ENCODE measurements at regions not wholly inside any gene's neighbourhood (a gene's known extent, or its start where the extent isn't known, plus 50 kb on each side); places are given as distances from the start of the nearest gene placed in this dataset.

DNA sequence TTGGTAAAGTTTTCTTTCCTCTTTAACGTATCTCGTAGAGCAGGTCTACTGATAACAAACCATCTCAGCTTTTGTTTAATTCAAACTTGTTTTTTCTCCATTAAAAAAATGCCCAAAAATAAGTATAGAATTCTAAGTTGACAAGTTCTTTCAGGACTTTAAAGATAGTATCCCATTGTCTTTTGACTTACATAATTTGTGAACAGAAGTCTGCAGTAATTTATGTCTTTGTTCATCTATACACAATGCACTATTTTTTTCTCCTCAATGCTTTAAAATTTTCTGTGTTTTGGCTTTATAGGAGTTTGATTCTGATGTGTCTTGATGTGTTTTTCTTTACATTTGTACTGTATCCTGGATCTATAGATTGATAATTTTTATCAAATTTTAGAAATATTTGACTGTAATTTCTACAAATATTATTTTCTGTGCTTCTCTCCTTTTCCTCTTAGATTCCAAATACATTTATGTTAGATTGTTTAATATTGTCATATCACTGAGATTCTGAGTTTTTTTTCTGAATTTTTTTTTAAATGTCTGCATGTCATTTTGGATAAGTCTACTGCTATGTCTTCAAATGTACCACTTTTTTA, 143.3 kb downstream of the FTCDNL1 start:
- no peak for DNase-seq

DNA sequence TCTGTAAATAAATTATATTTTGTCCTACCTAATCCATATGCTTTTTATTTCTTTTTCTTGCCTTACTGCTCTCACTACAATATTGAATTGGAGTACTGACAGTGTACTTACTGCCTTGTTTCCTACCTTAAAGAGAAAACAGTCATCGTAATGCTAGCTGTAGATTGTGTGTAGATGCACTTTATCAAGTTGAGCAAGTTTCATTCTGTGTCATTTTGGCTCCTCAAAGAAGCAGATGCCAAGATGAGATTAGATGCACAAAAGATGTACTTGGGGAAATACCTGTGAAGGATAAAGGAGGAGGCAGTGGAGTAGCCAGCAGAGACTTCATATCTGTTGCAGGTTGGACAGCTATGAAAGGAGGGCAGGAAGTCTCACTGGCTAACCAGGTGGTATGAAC, 145.5 kb downstream of the FTCDNL1 start:
- no peak for DNase-seq

DNA sequence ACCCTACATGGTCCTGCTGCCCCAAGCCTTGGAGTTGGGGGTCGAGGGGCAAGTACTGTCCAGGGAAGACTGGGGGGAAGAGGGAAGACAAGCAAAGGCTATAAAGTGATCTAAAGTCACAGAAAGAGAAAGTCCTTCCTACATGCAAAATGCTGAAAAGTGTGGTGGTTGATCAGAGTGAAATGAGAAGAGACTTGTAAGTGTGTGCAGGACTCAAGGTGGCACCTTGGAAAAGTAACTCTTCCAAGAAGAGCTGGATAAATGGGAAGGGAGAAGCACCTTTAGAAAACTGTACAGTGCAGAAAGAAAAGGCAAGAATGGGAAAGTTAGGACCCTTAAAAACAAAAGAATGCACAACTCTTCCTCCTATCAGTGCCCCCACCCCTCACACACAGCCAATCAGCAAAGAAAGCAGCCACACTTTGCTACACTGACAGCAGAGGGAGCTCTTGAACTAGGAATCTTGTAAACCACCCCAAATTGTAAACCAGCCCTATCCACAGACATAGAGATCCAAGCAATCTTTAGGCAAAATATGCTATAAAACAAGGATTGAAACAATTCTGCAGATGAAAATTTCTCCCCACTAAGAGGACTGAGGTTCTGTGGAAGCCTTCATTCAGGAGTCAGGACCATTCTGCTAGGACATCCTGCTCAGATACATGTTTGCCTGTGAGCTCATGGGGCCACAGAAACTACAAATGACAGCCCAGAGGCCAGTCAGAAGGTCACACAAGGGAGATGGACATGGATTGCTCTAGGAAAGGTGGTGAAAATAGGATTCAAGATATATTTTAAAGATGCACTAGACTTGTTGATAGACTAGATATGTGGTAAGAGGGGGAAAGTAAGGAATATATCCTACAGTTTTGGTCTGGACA, 146.4 kb downstream of the FTCDNL1 start:
- no peak for DNase-seq

DNA sequence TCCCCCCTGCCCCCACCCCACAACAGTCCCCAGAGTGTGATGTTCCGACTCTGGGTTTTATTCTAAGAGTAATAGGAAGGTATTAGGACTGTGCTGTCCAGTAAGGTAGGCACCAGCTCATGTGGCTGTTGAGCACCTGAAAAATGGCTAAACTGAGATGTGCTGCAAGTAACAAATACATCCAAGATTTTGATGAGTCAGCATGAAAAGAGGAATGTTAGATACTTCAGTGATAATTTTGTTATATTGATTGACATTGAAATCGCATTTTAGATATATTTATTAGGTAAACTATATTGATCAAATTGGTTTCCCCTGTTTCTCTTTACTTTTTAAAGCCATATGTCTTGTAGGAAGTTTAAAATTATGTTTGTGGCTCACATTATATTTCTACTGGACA, 147.8 kb downstream of the FTCDNL1 start:
- no peak for DNase-seq

DNA sequence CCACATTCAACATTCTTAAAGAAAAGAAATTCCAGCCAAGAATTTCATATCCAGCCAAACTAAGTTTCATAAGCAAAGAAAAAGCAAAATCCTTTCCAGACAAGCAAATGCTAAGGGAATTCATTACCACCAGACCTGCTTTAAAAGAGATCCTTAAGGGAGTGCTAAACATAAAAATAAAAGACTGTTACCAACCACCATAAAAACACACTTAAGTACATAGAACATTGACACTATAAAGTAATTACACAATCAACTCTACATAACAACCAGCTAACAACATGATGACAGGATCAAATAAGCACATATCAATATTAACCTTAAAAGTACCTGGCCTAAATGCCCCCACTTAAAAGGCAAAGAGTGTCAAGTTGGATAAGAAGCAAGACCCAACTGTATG, 153.5 kb downstream of the FTCDNL1 start:
- DNase-seq: no peak

DNA sequence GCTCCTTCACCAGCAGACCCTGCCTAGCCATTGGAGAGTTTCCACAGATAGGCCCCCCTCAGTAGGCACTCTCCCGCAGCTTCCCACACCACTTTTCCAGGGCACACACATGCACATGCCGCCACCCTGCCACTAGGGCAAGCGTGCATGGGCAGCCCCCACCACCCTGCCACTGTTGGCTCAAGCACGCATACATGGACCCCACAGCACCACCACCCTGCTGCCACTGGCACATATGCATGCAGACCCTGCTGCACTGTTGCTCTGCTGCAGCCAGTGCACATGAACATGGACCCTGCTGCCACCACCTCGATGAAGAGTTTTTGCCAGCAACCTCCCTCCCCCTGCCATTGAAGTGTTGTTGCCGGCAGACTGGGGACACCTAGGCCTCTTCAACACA, 154.9 kb downstream of the FTCDNL1 start:
- DNase-seq: no peak

DNA sequence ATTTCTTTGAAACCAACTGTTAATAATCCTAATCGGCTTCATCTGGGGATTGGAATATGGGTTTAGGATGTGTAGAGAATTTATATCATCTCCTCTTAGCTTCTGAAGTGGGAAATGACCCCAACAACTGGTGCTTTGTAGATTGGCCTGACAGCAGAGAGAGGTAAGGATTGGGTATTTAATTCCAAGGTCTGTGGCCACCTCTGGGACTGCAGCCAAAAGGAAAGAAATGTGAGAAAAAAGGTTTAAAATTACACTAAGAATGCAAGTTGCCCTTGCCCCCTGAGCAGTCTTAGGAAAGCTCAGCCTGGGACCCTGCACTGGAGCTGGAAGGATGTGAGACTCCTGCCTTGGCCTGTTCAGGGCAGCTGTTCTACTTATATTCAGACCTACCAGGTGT, 157.1 kb downstream of the FTCDNL1 start:
- DNase-seq: no peak

DNA sequence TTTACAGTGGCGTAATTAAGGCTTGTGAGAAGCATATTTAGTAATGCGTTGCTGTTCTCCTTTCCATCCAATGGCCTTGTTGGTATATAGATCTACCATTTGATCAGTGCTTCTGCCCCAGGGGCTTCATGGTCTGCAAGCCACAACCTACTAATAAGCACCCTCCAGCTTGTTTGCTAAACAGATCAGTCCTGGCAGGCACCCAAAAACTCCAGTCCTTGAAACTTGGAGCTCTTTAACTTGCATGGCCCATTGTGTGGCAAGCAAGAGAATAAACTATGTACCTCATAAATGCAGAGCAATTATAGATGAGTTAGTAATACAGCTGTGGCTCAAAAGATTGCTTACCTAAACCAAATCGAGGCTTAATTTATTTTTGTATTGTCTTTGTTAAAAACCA, 158.5 kb downstream of the FTCDNL1 start:
- no peak for DNase-seq

DNA sequence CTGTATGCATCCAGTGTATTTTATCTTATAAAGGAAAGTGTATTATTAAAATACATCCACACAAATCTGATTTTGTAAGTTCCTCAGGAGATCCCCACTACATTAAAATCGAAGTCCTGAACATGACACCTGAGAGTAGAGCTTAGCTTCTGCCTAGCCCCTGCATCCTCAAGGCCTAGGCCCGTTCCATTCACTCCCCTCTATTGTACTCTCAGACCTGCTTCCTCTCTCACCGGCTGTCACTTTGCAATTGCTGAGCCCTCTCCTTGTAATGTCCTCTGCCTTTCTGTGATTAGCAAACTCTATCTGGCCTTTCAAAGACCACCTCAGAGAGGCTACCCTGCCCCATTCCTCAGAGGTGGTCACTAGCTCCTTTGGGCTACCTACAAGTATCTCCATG, 160.8 kb downstream of the FTCDNL1 start:
- no peak for DNase-seq

DNA sequence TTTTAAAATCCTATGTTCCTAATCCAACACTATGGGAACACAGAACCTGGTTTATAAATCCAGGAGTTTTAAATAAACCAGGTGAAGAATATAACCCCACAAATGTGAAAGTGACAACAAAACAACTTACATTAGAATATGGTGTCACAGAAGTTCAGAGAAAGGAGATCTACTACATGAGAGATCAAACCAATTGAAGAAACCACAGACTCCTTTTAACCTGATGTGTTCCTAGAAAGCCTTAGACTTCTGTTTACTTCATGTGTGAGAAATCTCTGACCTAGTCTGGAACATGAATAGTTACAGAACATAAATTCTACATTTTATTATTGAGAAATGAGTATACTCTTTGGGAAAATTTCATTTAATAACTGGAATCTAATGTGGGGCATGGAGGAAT, 165.3 kb downstream of the FTCDNL1 start:
- DNase-seq: no peak

DNA sequence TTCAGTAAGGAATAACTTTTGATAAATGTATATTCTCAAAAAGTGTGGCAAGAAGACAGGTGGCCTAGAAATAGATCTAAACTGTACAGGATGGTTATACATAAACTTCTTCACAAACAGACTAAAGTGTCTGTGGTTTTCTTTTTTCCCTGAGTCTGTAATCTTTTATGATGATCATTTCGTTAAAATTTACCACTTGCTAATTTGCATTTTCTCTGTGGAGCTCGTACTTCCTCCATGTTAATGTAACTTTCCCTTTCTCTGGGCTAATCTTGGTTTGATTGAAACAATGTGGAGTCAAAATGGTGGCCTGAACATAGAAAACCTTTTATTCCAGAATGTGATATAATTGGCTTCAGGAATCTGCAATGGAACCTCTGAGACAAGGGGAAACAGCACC, 166.2 kb downstream of the FTCDNL1 start:
- DNase-seq: no peak

DNA sequence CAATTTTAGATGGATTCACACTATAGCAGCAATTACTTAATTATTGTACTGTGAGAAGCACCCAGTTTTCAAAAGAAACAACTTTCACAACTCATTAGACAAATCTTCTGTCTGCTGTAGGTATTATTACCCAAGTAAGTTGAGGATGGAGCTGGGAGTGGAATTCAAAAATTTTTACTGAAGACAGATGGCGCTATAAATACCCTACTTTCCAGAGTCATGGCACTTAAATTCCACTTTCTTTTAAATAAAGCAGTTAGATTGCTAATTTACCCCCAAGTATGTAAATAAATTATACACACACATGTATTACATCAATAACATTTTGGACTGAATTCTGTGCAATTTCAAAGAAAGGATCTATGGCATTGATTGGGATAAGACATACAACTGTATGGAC, 166.8 kb downstream of the FTCDNL1 start:
- DNase-seq: no peak

DNA sequence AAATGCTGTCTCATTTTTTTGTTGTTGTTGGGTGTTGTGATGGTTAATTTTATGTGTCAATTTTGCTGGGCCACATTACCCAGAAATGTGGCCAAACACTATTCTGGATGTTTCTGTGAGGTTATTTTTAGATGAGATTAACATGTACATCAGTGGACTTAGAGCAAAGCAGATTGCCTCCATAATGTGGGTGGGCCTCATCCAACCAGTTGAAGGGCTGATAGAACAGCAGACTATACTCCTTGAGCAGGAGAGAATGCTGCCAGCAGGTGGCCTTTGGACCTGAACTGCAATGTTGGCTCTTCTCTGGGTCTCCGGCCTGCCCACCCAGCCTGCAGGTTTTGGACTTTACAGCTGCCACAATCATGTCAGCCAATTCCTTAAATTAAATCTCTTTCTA, 169.0 kb downstream of the FTCDNL1 start:
- DNase-seq: no peak

DNA sequence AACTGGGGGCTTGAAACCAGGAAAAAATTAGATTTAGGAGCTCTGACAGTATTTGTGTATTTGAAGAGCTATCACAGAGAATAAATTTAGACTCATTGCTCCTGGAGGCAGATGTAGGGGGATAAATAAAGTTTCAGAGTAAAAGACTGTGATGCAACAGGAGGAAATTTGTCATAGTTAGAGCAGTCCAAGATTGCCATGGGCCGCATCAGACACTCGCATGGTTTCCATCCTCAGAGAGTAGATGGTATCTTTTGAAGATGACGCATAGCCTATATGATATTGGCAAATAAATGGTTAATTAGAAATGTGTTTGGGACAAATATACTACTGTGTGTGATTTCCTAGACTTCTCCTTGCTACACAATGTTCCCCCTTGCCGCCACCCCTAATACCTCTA, 170.5 kb downstream of the FTCDNL1 start:
- no peak for DNase-seq

DNA sequence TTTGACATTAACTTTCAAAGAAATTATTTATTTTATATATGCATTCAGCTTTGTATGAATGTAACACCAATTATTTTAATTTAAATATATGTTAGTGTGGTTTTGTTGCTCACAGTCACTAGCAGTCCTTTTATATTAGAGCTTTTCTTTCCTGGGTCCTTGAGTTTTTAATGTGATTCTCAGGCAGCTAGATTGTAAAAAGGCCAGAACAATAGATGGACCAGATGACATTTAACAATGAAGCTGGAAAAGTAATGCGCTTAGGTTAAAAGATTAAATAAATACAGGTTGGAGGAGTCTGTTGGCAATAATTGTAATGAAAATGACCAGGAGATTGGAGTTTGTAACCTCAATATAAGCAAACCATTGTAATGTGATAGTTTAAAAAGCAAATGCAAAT, 171.1 kb downstream of the FTCDNL1 start:
- DNase-seq: no peak

DNA sequence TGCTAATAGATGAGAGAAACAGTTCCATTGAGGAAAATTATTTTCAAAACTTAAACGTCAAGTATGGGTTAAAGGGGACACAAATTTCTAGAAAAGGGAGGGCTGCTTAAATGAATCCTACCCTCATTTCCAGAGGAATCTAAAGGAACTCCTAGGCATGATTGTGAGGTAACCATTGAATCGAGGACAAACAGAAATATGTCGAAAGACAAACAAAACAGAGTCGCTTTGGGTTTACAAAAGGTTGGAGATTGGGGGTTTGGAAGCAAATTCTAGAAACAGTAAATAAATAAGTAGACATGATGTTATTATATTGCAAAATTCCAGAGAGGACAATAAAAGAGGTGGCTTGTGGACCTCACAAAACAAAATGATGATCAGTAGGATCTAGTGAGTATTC, 173.1 kb downstream of the FTCDNL1 start:
- no peak for DNase-seq

DNA sequence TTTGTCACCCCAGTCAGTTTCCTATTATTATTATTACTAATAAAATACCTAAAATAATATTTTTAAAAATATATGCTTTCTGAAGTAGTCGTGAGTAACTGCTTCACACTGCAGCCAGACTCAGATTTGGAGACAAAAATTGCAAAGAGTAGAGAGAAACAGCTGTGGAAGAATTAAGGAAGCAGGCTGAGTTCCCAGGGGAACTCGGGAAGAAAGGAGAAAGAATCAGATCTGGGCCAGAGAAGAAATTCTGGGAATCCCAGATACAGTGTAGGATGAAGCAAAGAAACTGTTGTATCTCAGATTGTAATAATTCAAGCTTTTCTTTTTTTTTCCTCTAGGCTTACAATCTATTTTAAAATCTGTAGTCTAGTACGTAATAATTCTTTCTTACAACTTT, 182.3 kb downstream of the FTCDNL1 start:
- no peak for DNase-seq

DNA sequence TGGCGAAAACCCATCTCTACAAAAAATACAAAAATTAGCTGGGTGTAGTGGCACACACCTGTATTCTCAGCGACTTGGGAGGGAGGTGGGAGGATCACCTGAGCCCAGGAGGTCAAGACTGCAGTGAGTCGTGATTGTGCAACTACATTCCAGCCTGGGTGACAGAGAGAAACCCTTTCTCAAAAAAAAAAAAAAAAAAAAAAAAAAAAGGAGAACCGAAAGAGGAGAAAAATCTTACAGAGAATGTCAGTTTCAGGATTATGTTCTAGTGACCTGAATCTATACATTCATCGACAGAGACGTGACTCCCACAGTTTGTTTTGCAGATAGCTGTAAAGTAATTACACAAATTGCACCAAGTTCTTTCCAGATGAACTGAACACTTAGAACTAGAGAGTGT, 187.8 kb downstream of the FTCDNL1 start:
- no peak for DNase-seq

DNA sequence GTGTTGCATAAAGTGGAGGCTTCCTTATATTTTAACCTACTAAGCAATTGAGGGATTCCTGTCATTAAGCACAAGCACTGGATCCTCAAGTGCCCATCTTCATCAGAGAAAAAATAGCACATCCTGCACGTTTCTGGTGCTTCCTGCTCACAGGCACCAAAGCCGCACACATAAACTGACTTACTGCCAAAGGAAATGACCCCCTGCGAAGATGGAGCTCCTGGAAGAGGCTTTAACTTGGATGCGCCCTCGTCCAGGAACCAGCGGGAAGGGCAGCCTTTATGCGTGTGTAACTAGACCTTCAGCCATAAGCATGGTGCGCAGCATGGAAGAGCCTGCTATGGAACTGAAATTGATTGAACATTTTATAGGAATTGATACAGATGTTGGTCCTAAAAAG, 188.7 kb downstream of the FTCDNL1 start:
- no peak for DNase-seq

DNA sequence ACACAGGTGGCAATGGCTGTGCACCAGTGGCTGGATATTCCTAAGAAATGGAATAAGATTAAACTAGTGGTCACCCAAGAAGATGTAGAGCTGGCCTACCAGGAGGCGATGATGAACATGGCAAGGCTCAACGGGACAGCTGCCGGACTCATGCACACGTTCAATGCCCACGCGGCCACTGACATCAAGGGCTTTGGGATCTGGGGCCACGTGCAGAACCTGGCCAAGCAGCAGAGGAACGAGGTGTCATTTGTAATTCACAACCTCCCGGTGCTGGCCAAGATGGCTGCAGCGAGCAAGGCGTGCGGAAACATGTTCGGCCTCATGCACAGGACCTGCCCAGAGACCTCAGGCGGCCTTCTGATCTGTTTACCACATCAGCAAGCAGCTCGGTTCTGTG, 190.8 kb downstream of the FTCDNL1 start:
- DNase-seq: no peak

DNA sequence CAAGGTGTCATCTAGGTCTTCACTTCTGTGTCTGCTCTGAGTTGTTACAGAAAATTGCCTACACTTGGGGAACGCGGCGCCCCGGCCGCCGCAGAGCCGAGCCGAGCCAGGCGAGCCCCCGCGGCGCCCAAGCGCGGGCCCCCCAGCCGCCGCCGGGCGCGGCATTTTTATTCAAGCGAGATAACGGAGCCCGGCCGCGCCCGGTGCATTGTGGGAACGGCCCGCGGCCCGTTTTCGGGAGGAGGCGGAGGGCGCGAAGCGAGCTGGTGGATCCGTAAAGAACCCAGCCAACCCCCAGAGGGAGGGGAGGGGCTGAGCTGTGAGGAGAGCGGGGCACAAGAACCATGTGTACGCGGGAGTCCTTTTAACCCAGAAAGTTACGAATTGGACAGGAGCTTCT, 191.8 kb downstream of the FTCDNL1 start:
- DNase-seq: peak; percentile 36

DNA sequence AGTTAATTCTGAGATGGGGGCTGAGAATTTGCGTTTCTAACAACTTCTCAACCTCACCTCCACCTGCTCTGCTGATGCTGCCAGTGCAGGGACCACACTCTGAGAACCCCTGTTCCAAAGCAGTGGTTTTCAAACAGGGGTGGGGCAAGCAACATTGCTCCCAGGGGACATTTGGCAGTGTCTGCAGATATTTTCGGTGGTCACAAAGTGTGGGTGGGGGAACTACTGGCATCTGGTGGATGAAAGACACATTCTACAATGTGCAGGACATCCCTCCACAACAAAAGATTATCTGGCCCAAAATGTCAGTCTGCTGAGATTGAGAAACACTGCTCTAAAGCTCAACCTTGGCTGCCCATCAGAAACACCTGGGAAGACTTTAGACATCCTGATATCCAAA, 188.7 kb upstream of the SATB2 start:
- no peak for DNase-seq

DNA sequence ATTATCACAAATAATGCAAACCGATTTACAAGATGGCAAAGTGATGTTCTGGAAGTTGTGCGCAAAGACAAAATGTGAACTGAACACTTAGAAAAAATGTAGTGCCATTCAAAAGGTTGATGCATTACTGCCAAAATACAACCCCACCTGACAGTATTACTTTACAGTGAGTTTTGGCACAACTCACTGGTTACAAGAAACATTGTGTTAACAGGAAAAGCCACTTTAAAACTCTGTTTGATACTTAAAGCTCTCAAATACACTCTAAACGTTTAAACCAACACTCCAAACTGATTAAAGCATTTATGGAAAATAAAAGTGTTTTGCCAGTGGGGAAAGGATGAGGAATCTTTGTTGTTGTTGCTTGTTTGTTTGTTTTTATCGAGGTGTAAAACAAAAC, 173.4 kb upstream of the SATB2 start:
- DNase-seq: no peak

DNA sequence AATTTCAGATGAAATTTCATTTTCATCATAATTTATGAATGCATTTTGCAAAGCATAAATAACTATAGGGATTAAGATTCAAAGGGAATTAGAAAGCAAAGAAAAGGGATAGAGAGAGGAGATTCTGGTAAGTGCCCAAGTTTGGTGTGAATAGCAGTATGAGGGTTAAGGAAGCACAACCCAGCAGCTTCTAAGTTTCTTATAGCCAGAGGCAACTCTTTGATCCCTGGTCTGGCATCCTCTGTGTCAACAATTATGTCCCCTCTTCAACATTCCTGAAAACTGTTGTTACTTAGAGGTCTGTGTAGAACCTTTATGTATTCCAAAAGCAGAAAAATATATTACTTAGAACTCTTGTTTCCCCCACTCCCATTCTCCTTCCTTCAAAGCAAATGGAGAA, 171.6 kb upstream of the SATB2 start:
- no peak for DNase-seq
